ENCODE measurements at regions not wholly inside any gene's neighbourhood (a gene's known extent, or its start where the extent isn't known, plus 50 kb on each side); places are given as distances from the start of the nearest gene placed in this dataset.
"Not testable (repeated sequence)": the region's sequence is repeated elsewhere in the genome, so short reads cannot be mapped to it uniquely, and the experiment has no call there.

GRCh38 chr2:91873416-91873815 lies 2997.8 kb upstream of the TEKT4 start:
- H2AK5ac ChIP-seq (ENCODE audit: low read depth, low read length); H2BK15ac ChIP-seq (ENCODE audit: low read depth, low read length); H3K27ac ChIP-seq (ENCODE audit: insufficient read depth, low read length); ATAC-seq (ENCODE audit: low read depth); H2AK9ac ChIP-seq (replicated peaks; ENCODE audit: low read depth, low read length, poor library complexity); H3K4me3 ChIP-seq (ENCODE audit: insufficient read depth, low read depth, low read length); H3K4me2 ChIP-seq (ENCODE audit: low read depth, low read length); H3K56ac ChIP-seq (ENCODE audit: extremely low read depth, insufficient read depth, low read length); intact Hi-C loops (cut with micrococcal nuclease); H2AFZ ChIP-seq (replicated peaks; ENCODE audit: low read length, poor library complexity); H2BK20ac ChIP-seq (ENCODE audit: low read depth, low read length); H4K5ac ChIP-seq (ENCODE audit: low read depth, low read length); H2BK5ac ChIP-seq (ENCODE audit: low read depth, low read length, poor library complexity, severe bottlenecking); DNase-seq; H2BK120ac ChIP-seq (ENCODE audit: low read depth, low read length); dilution Hi-C loops (cut with HindIII; ENCODE audit: low sequenced_read_pairs, unreplicated experiment); H3K9me1 ChIP-seq (ENCODE audit: insufficient read depth, low read length); in situ Hi-C loops (cut with MboI; ENCODE audit: low sequenced_read_pairs); H3K9ac ChIP-seq (ENCODE audit: low read depth, low read length); H3K23ac ChIP-seq (ENCODE audit: low read depth, low read length); H4K91ac ChIP-seq (ENCODE audit: insufficient read depth, low read depth, low read length); H3K14ac ChIP-seq (replicated peaks; ENCODE audit: low read depth, low read length); H3K79me1 ChIP-seq (ENCODE audit: low read depth in 1 of 2, low read length in 2 of 2); H3K4ac ChIP-seq (ENCODE audit: low read depth, low read length); H3K9me3 ChIP-seq (ENCODE audit: control insufficient read depth, insufficient read depth, low read length); CTCF ChIA-PET; H4K20me1 ChIP-seq (ENCODE audit: insufficient read depth, low read length); POLR2A ChIA-PET (ENCODE audit: unreplicated experiment); H3K4me1 ChIP-seq (ENCODE audit: control insufficient read depth, insufficient read depth, low read length); H3K18ac ChIP-seq (ENCODE audit: low read depth, low read length); H3K36me3 ChIP-seq (ENCODE audit: control insufficient read depth, insufficient read depth, low read length); H3K27me3 ChIP-seq (ENCODE audit: control insufficient read depth, insufficient read depth, low read length); BruUV-seq (replicated peaks); H4K8ac ChIP-seq (ENCODE audit: low read depth in 2 of 2, low read length in 2 of 2): not testable (repeated sequence)
- no CpG with 5 or more reads among the region's 1 CpG for WGBS, 2 experiments (ENCODE audit: extremely low coverage in 2 of 2, insufficient read length in 1 of 2)

DNA sequence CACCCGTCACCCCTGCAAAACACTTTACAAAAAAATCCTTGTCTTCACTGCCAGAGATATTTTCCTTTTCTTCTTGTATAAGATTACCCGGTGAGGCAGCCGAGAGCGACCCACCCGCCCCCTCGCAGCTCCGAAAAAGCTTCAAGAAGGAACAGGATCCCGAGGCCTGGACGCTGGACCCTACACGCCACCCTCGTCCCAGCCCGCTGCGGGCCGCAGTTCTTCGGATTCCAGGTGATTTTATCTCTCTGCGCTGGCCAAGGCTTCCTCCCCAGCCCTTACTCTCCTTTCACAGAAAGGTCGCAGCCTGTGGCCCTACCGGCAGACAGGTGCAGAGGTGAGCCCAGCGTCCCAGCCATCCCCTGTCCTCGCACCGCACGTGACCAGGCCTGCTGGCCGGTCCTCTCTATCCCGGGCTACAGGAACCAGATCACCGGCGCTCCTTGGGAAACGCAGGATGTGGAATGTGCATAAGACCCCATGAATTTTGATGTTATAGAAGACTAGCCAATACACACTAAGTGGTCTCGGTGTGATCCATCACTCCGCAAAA lies 2993.5 kb upstream of the TEKT4 start:
- dilution Hi-C loops (cut with HindIII; ENCODE audit: low sequenced_read_pairs, unreplicated experiment); H3K9ac ChIP-seq (ENCODE audit: low read depth, low read length); H3K14ac ChIP-seq (replicated peaks; ENCODE audit: low read depth, low read length); H2BK20ac ChIP-seq (ENCODE audit: low read depth, low read length); H4K8ac ChIP-seq (ENCODE audit: low read depth in 2 of 2, low read length in 2 of 2); H2AK9ac ChIP-seq (replicated peaks; ENCODE audit: low read depth, low read length, poor library complexity); in situ Hi-C loops (cut with MboI; ENCODE audit: low sequenced_read_pairs); H3K27me3 ChIP-seq (ENCODE audit: control insufficient read depth, insufficient read depth, low read length); H2BK5ac ChIP-seq (ENCODE audit: low read depth, low read length, poor library complexity, severe bottlenecking); H3K36me3 ChIP-seq (ENCODE audit: control insufficient read depth, insufficient read depth, low read length); H2BK15ac ChIP-seq (ENCODE audit: low read depth, low read length); H3K4me1 ChIP-seq (ENCODE audit: control insufficient read depth, insufficient read depth, low read length); ATAC-seq (ENCODE audit: low read depth); H3K9me3 ChIP-seq (ENCODE audit: control insufficient read depth, insufficient read depth, low read length); H2AFZ ChIP-seq (replicated peaks; ENCODE audit: low read length, poor library complexity); H3K23ac ChIP-seq (ENCODE audit: low read depth, low read length); H4K5ac ChIP-seq (ENCODE audit: low read depth, low read length); H3K4me2 ChIP-seq (ENCODE audit: low read depth, low read length); H3K4ac ChIP-seq (ENCODE audit: low read depth, low read length); H2BK120ac ChIP-seq (ENCODE audit: low read depth, low read length); H3K56ac ChIP-seq (ENCODE audit: extremely low read depth, insufficient read depth, low read length); H3K18ac ChIP-seq (ENCODE audit: low read depth, low read length); H3K79me1 ChIP-seq (ENCODE audit: low read depth in 1 of 2, low read length in 2 of 2); H3K4me3 ChIP-seq (ENCODE audit: insufficient read depth, low read depth, low read length); H2AK5ac ChIP-seq (ENCODE audit: low read depth, low read length); H4K20me1 ChIP-seq (ENCODE audit: insufficient read depth, low read length); H3K27ac ChIP-seq (ENCODE audit: insufficient read depth, low read length); H4K91ac ChIP-seq (ENCODE audit: insufficient read depth, low read depth, low read length); H3K9me1 ChIP-seq (ENCODE audit: insufficient read depth, low read length); BruUV-seq (replicated peaks); DNase-seq; CTCF ChIA-PET; intact Hi-C loops (cut with micrococcal nuclease); POLR2A ChIA-PET (ENCODE audit: unreplicated experiment): not testable (repeated sequence)
- WGBS, 2 experiments (ENCODE audit: extremely low coverage in 2 of 2, insufficient read length in 1 of 2), result no CpG with 5 or more reads among the region's 29 CpGs

Data from IMR-90 (cell line).